Caco-2 (cell line): ENCODE measurements at regions not wholly inside any gene's neighbourhood (a gene's known extent, or its start where the extent isn't known, plus 50 kb on each side); places are given as distances from the start of the nearest gene placed in this dataset.

Experiments used
- BruUV-seq: library from RNA; stranded (reverse); fragments of 400-500 nt; replicated peaks from 2 replicates; lab custom pipeline; 2021; lab: Mats Ljungman, UMichigan
- CTCF ChIA-PET: fragments of 300-600 bp; sonication (Branson Sonifier 250); formaldehyde crosslinking; loops from one replicate; lab custom pipeline; 2022; ENCODE audit warnings: antibody characterized with exemption; lab: Charles Lee
- POLR2A ChIA-PET: fragments of 300-600 bp; sonication (Branson Sonifier 250); formaldehyde crosslinking; loops from one replicate; lab custom pipeline; 2022; ENCODE audit warnings: antibody characterized with exemption; lab: Charles Lee
- DNase-seq, 2 experiments: peaks; one replicate each; pipeline versions ENCODE4 v3.0.0 to v3.0.0-alpha.2; 2020 to 2022
- H3K27me3 ChIP-seq: replicated peaks from 2 replicates; pipeline ENCODE4 v1.6.0; 2011; ENCODE audit warnings: low read length; ENCODE audit not compliant: control insufficient read depth, insufficient read depth
- H3K36me3 ChIP-seq: 2 replicates; pipeline ENCODE4 v1.5.1; 2011; ENCODE audit warnings: low read length; ENCODE audit not compliant: control insufficient read depth, insufficient read depth
- H3K4me1 ChIP-seq: fragments of 250-450 bp; sonication (Bioruptor Pico); 2 replicates; pipeline ENCODE4 v1.5.1; 2020; ENCODE audit warnings: mild to moderate bottlenecking
- H3K4me3 ChIP-seq: 2 replicates; pipeline ENCODE4 v1.5.1; 2011; ENCODE audit warnings: low read depth, mild to moderate bottlenecking, control low read depth, low read length
- H3K9me3 ChIP-seq: fragments of 250-450 bp; sonication (Bioruptor Pico); 2 replicates; pipeline ENCODE4 v1.5.1; 2020; ENCODE audit warnings: mild to moderate bottlenecking, moderate library complexity
- H3K27ac Mint-ChIP-seq: one replicate; pipeline ENCODE4 v1.8.0; 2022; ENCODE audit warnings: mixed read lengths; ENCODE audit not compliant: unreplicated experiment
- H3K27me3 Mint-ChIP-seq: one replicate; pipeline ENCODE4 v1.8.0; 2022; ENCODE audit warnings: mixed read lengths; ENCODE audit not compliant: insufficient read depth, unreplicated experiment
- H3K36me3 Mint-ChIP-seq: one replicate; pipeline ENCODE4 v1.8.0; 2022; ENCODE audit warnings: mild to moderate bottlenecking, mixed read lengths; ENCODE audit not compliant: insufficient read depth, unreplicated experiment
- H3K4me1 Mint-ChIP-seq: one replicate; pipeline ENCODE4 v1.8.0; 2022; ENCODE audit warnings: low read depth, mixed read lengths; ENCODE audit not compliant: unreplicated experiment
- H3K4me3 Mint-ChIP-seq: one replicate; pipeline ENCODE4 v1.8.0; 2022; ENCODE audit warnings: mild to moderate bottlenecking, moderate library complexity, mixed read lengths; ENCODE audit not compliant: unreplicated experiment
- H3K9me3 Mint-ChIP-seq: one replicate; pipeline ENCODE4 v1.8.0; 2022; ENCODE audit warnings: mixed read lengths; ENCODE audit not compliant: unreplicated experiment
- CTCF ChIP-seq, 2 experiments: fragments of 200-600 bp in 1 of 2; IDR thresholded peaks; 1 replicate in 1 of 2; 2 replicates in 1 of 2; pipeline versions ENCODE4 v1.5.1 to v1.8.0; 2011 to 2022; ENCODE audit warnings: antibody characterized with exemption in 1 of 2, control low read depth in 1 of 2, inconsistent platforms in 1 of 2, low read depth in 1 of 2, low read length in 1 of 2, mild to moderate bottlenecking in 1 of 2, moderate library complexity in 1 of 2; ENCODE audit not compliant: insufficient read depth in 1 of 2, severe bottlenecking in 1 of 2, unreplicated experiment in 1 of 2
- intact Hi-C: fragments of 100-400 bp; cut with micrococcal nuclease; formaldehyde crosslinking; loops from one replicate; pipeline ENCODE4 v1.10.0; 2022; ENCODE audit not compliant: unreplicated experiment

GRCh38 chr4:147343692-147344091 lies 137.2 kb upstream of the EDNRA start:
- Mint-ChIP-seq H3K4me1 (no peaks in the 10 kb centered on the region), H3K4me3 (no peak overlapping the region), H3K36me3 (no peaks in the 10 kb centered on the region), H3K9me3 (no peaks in the 10 kb centered on the region), H3K27me3 (no peaks in the 10 kb centered on the region), H3K27ac (no peak overlapping the region)
- Histone ChIP-seq H3K27me3 (no peaks in the 10 kb centered on the region), H3K4me3 (no peak overlapping the region), H3K4me1 (no peaks in the 10 kb centered on the region), H3K36me3 (no peaks in the 10 kb centered on the region), H3K9me3 (no peaks in the 10 kb centered on the region)
- no TSS peak for BruUV-seq
- no peak for DNase-seq
- ChIA-PET CTCF (no interaction called here), POLR2A (no interaction called here)
- TF ChIP-seq CTCF (IDR thresholded peaks at IDR 0.05; ENCODE audit: insufficient read depth in 1 of 2, low read depth in 1 of 2, low read length in 1 of 2, severe bottlenecking in 1 of 2, unreplicated experiment in 1 of 2), result no peak
- intact Hi-C loops, result no loop called here

- Histone ChIP-seq H3K4me1 (no peaks in the 10 kb centered on the region), H3K36me3 (no peaks in the 10 kb centered on the region), H3K9me3 (no peaks in the 10 kb centered on the region), H3K4me3 (no peak overlapping the region), H3K27me3 (no peaks in the 10 kb centered on the region)
- ChIA-PET CTCF (no interaction called here), POLR2A (no interaction called here)
- Mint-ChIP-seq H3K9me3 (no peaks in the 10 kb centered on the region), H3K27me3 (peaks cover 4% of the 10 kb centered on the region), H3K27ac (no peak overlapping the region), H3K4me3 (no peak overlapping the region), H3K4me1 (no peaks in the 10 kb centered on the region), H3K36me3 (no peaks in the 10 kb centered on the region)
- intact Hi-C loops, result no loop called here
- no peak for DNase-seq
- no TSS peak for BruUV-seq
- no peak for TF ChIP-seq CTCF (IDR thresholded peaks at IDR 0.05; ENCODE audit: insufficient read depth in 1 of 2, low read depth in 1 of 2, low read length in 1 of 2, severe bottlenecking in 1 of 2, unreplicated experiment in 1 of 2)
These were observed 135.2 kb upstream of the EDNRA start for GRCh38 chr4:147345662-147346061.

DNA sequence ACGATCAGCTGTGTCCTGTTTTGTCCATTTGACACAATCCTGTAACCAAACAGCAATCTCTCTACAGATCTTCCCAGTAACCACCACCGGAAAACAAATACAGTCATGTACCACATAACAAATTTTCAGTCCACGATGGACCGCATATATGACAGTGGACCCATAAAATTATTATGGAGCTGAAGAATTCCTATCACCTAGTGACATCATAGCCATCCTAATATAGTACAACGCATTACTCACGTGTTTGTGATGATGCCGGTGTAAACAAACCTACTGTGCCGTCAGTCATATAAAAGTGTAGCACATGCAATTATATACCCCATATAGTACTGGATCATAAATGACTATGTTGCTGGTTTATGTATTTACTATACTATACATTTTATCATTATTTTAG lies 133.7 kb upstream of the EDNRA start:
- CTCF ChIA-PET, result no interaction called here
- intact Hi-C loops, result no loop called here

More for the DNA sequence above, 133.7 kb upstream of the EDNRA start:
- Histone ChIP-seq H3K4me3 (no peak overlapping the region), H3K9me3 (no peaks in the 10 kb centered on the region), H3K4me1 (no peaks in the 10 kb centered on the region), H3K36me3 (no peaks in the 10 kb centered on the region), H3K27me3 (no peaks in the 10 kb centered on the region)
- POLR2A ChIA-PET, result no interaction called here
- no TSS peak for BruUV-seq
- Mint-ChIP-seq H3K4me1 (no peaks in the 10 kb centered on the region), H3K4me3 (no peak overlapping the region), H3K27ac (no peak overlapping the region), H3K9me3 (no peaks in the 10 kb centered on the region), H3K36me3 (no peaks in the 10 kb centered on the region), H3K27me3 (peaks cover 4% of the 10 kb centered on the region)
- TF ChIP-seq CTCF (IDR thresholded peaks at IDR 0.05; ENCODE audit: insufficient read depth in 1 of 2, low read depth in 1 of 2, low read length in 1 of 2, severe bottlenecking in 1 of 2, unreplicated experiment in 1 of 2), result no peak
- DNase-seq, result no peak
